ENCODE measurements at regions not wholly inside any gene's neighbourhood (a gene's known extent, or its start where the extent isn't known, plus 50 kb on each side); places are given as distances from the start of the nearest gene placed in this dataset.

DNA sequence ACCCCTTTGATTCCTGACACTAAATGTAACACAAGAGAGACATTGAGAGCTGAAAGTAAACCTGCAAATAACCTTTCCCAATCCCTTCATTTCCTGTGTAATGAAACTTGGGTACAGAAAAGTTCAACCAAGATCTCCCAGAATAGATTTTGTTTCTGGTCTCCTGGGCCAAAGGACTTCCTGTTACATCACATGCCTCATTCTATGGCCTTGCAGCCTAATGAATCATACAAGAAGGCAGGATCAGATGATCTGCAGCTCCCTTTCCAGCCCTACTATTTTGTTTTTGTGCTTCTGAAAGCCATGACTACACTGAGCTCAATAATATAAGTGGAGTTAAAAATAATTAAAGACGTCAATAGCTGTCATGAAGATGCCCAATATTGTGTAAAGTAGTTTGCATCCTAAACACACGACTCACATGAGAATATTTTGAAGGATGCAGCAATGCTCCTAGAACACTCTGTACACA lies 73.4 kb upstream of the NOX3 start:
- Histone ChIP-seq H3K79me1 (ENCODE audit: low read depth in 1 of 2, low read length in 2 of 2) (no peaks in the 10 kb centered on the region), H3K23ac (ENCODE audit: low read depth, low read length) (no peak overlapping the region), H3K4ac (ENCODE audit: low read depth, low read length) (peak overlapping the region; percentile 26; the same call in 1 of the 2 replicates), H2BK120ac (ENCODE audit: low read depth, low read length) (peak overlapping the region; percentile 65), H4K5ac (ENCODE audit: low read depth, low read length) (peak overlapping the region; percentile 13; the same call in 1 of the 2 replicates), H4K20me1 (ENCODE audit: insufficient read depth, low read length) (no peaks in the 10 kb centered on the region), H4K91ac (ENCODE audit: insufficient read depth, low read depth, low read length) (no peak overlapping the region), H3K4me2 (ENCODE audit: low read depth, low read length) (no peak overlapping the region; the same call in 1 of the 2 replicates), H2BK5ac (ENCODE audit: low read depth, low read length, poor library complexity, severe bottlenecking) (peak overlapping the region; percentile 95), H2AFZ (replicated peaks; ENCODE audit: low read length, poor library complexity) (no peak overlapping the region), H3K14ac (replicated peaks; ENCODE audit: low read depth, low read length) (no peak overlapping the region; the same call in 1 of the 2 replicates), H3K9me3 (ENCODE audit: control insufficient read depth, insufficient read depth, low read length) (no peaks in the 10 kb centered on the region), H3K27ac (ENCODE audit: insufficient read depth, low read length) (peak overlapping the region; percentile 6; the same call in 1 of the 2 replicates), H3K4me3 (ENCODE audit: insufficient read depth, low read depth, low read length) (no peak overlapping the region), H2BK20ac (ENCODE audit: low read depth, low read length) (peak overlapping the region; percentile 45; the same call in 1 of the 2 replicates), H2AK5ac (ENCODE audit: low read depth, low read length) (no peak overlapping the region), H3K27me3 (ENCODE audit: control insufficient read depth, insufficient read depth, low read length) (no peaks in the 10 kb centered on the region), H3K9ac (ENCODE audit: low read depth, low read length) (no peak overlapping the region), H3K9me1 (ENCODE audit: insufficient read depth, low read length) (no peaks in the 10 kb centered on the region), H3K36me3 (ENCODE audit: control insufficient read depth, insufficient read depth, low read length) (no peaks in the 10 kb centered on the region), H2AK9ac (replicated peaks; ENCODE audit: low read depth, low read length, poor library complexity) (no peak overlapping the region), H2BK15ac (ENCODE audit: low read depth, low read length) (no peak overlapping the region), H3K4me1 (ENCODE audit: control insufficient read depth, insufficient read depth, low read length) (peaks cover 2% of the 10 kb centered on the region; the same call in 1 of the 2 replicates), H3K56ac (ENCODE audit: extremely low read depth, insufficient read depth, low read length) (no peak overlapping the region), H3K18ac (ENCODE audit: low read depth, low read length) (peak overlapping the region; percentile 71; the same call in 1 of the 2 replicates), H4K8ac (ENCODE audit: low read depth in 2 of 2, low read length in 2 of 2) (peak overlapping the region in 1 of 2 experiments; percentile 77; a peak in 2 of 4 replicates)
- BruUV-seq (replicated peaks) = no TSS peak
- in situ Hi-C loops (cut with MboI; ENCODE audit: low sequenced_read_pairs) = loop anchor here (10.0 kb wide), 1 partner anchor 204 kb away; no protein-coding TSS in a partner anchor
- DNase-seq = peak; percentile 94
- intact Hi-C loops (cut with micrococcal nuclease) = no loop called here
- TF ChIP-seq, protein P1, sequence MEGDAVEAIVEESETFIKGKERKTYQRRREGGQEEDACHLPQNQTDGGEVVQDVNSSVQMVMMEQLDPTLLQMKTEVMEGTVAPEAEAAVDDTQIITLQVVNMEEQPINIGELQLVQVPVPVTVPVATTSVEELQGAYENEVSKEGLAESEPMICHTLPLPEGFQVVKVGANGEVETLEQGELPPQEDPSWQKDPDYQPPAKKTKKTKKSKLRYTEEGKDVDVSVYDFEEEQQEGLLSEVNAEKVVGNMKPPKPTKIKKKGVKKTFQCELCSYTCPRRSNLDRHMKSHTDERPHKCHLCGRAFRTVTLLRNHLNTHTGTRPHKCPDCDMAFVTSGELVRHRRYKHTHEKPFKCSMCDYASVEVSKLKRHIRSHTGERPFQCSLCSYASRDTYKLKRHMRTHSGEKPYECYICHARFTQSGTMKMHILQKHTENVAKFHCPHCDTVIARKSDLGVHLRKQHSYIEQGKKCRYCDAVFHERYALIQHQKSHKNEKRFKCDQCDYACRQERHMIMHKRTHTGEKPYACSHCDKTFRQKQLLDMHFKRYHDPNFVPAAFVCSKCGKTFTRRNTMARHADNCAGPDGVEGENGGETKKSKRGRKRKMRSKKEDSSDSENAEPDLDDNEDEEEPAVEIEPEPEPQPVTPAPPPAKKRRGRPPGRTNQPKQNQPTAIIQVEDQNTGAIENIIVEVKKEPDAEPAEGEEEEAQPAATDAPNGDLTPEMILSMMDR (conservative IDR thresholded peaks at IDR 0.05; ENCODE audit: low read depth, low read length) = no peak
- TF ChIP-seq FOS (IDR thresholded peaks at IDR 0.05; ENCODE audit: low read depth, low read length) (peak; percentile 57), RFX5 (IDR thresholded peaks at IDR 0.05; ENCODE audit: low read depth, low read length) (peak; percentile 18; the same call in 1 of the 2 replicates), BHLHE40 (IDR thresholded peaks at IDR 0.05; ENCODE audit: low read depth, low read length) (no peak), MXI1 (IDR thresholded peaks at IDR 0.05; ENCODE audit: borderline replicate concordance, low read depth, low read length) (no peak), MAFK (IDR thresholded peaks at IDR 0.05; ENCODE audit: low read depth, low read length) (no peak), CEBPB (IDR thresholded peaks at IDR 0.05; ENCODE audit: low read depth, low read length) (peak; percentile 83)
- TF ChIP-seq, protein P2, sequence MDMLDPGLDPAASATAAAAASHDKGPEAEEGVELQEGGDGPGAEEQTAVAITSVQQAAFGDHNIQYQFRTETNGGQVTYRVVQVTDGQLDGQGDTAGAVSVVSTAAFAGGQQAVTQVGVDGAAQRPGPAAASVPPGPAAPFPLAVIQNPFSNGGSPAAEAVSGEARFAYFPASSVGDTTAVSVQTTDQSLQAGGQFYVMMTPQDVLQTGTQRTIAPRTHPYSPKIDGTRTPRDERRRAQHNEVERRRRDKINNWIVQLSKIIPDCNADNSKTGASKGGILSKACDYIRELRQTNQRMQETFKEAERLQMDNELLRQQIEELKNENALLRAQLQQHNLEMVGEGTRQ (IDR thresholded peaks at IDR 0.05; ENCODE audit: low read depth, low read length) = peak; percentile 67
- TF ChIP-seq, protein P3, sequence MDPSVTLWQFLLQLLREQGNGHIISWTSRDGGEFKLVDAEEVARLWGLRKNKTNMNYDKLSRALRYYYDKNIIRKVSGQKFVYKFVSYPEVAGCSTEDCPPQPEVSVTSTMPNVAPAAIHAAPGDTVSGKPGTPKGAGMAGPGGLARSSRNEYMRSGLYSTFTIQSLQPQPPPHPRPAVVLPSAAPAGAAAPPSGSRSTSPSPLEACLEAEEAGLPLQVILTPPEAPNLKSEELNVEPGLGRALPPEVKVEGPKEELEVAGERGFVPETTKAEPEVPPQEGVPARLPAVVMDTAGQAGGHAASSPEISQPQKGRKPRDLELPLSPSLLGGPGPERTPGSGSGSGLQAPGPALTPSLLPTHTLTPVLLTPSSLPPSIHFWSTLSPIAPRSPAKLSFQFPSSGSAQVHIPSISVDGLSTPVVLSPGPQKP (IDR thresholded peaks at IDR 0.05; ENCODE audit: borderline replicate concordance, low read depth, low read length) = no peak
- ChIA-PET POLR2A (ENCODE audit: unreplicated experiment) (no interaction called here), CTCF (interaction anchor here (0.6 kb wide), 1 partner anchor 532 kb away, joined by 3 read pairs; no protein-coding TSS in a partner anchor)
- peak; percentile 91 for ATAC-seq (ENCODE audit: low read depth)
- no CpG with 5 or more reads among the region's 2 CpGs for WGBS, 2 experiments (ENCODE audit: extremely low coverage in 2 of 2, insufficient read length in 1 of 2)
- dilution Hi-C loops (cut with HindIII; ENCODE audit: low sequenced_read_pairs, unreplicated experiment) = no loop called here
